ENCODE measurements at regions not wholly inside any gene's neighbourhood (a gene's known extent, or its start where the extent isn't known, plus 50 kb on each side); places are given as distances from the start of the nearest gene placed in this dataset.

DNA sequence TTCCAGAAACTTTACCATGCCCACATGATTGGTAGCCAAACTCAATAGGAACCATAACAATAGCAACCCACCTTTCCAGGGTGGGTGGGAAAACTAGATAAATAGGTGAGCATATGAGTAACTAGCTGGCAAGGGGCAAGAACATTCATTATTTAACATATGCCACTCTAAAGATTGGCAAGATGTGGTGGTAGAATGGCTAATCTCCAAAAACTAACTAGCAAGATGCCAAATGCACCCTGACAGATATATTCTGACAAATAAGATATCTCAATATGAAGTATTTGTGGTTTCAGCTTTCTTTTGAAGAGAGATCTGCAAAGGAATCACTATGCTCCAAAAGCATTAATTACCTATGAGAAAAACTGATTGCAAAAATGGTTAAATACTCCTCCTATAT is 895.6 kb downstream of the TLE1 start:
- Histone ChIP-seq H3K27me3 (ENCODE audit: control insufficient read depth, extremely low read depth, insufficient read depth, low read length) (no peaks in the 10 kb centered on the region), H2AFZ (ENCODE audit: control insufficient read depth, low read length) (no peak overlapping the region), H3K36me3 (ENCODE audit: control insufficient read depth in 2 of 2, extremely low read depth in 1 of 2, insufficient read depth in 2 of 2, low read length in 2 of 2) (no peaks in the 10 kb centered on the region), H3K9ac (ENCODE audit: control insufficient read depth, extremely low read depth, insufficient read depth, low read length) (no peak overlapping the region), H4K20me1 (ENCODE audit: control insufficient read depth, extremely low read depth, insufficient read depth, low read length) (no peaks in the 10 kb centered on the region), H3K9me3 (ENCODE audit: control insufficient read depth, low read depth, low read length) (no peaks in the 10 kb centered on the region), H3K4me3 (ENCODE audit: control insufficient read depth in 2 of 3, extremely low read depth in 1 of 3, insufficient read depth in 2 of 3, low read depth in 1 of 3, low read length in 3 of 3) (no peak overlapping the region), H3K4me2 (ENCODE audit: control insufficient read depth, extremely low read depth, insufficient read depth, low read depth, low read length) (no peak overlapping the region), H3K79me2 (ENCODE audit: control insufficient read depth, insufficient read depth, low read length) (no peaks in the 10 kb centered on the region), H3K4me1 (ENCODE audit: control insufficient read depth, extremely low read depth, insufficient read depth, low read length) (no peaks in the 10 kb centered on the region), H3K9me1 (ENCODE audit: control insufficient read depth, extremely low read depth, insufficient read depth, low read length) (no peaks in the 10 kb centered on the region), H3K27ac (ENCODE audit: control insufficient read depth, insufficient read depth, low read length) (no peak overlapping the region)
- dilution Hi-C loops (cut with MboI; ENCODE audit: extremely low pct_ligation_motif_present, low sequenced_read_pairs), result no loop called here
- no peak for FAIRE-seq
- DNase-seq (ENCODE audit: low read depth, low spot score), result no peak
- TF ChIP-seq, protein P1, sequence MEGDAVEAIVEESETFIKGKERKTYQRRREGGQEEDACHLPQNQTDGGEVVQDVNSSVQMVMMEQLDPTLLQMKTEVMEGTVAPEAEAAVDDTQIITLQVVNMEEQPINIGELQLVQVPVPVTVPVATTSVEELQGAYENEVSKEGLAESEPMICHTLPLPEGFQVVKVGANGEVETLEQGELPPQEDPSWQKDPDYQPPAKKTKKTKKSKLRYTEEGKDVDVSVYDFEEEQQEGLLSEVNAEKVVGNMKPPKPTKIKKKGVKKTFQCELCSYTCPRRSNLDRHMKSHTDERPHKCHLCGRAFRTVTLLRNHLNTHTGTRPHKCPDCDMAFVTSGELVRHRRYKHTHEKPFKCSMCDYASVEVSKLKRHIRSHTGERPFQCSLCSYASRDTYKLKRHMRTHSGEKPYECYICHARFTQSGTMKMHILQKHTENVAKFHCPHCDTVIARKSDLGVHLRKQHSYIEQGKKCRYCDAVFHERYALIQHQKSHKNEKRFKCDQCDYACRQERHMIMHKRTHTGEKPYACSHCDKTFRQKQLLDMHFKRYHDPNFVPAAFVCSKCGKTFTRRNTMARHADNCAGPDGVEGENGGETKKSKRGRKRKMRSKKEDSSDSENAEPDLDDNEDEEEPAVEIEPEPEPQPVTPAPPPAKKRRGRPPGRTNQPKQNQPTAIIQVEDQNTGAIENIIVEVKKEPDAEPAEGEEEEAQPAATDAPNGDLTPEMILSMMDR (optimal IDR thresholded peaks at IDR 0.05 in 1 of 3, IDR thresholded peaks at IDR 0.05 in 1 of 3, conservative IDR thresholded peaks at IDR 0.05 in 1 of 3; ENCODE audit: extremely low read depth in 1 of 3, insufficient read depth in 2 of 3, low read length in 3 of 3), result no peak
- TF ChIP-seq EZH2 (IDR thresholded peaks at IDR 0.05; ENCODE audit: low read length), result no peak

DNA sequence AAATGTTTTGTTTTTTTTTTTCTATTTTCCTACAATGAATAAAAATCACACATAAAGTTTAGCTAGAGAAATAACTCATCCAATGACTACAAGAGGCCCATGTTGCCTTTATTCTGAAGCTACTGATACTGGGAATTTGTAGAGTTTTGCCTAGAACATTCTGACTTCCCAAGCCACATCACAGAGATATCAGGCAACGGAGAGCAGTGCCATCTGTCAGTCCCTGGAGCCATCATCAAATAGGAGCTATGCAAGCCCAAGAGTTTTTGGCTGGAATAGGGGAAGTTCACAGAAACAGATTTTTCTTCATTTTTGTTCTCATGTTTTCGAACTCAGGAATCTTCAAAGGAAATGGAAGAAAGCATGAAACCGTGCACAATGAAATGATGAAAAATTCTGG is 896.6 kb downstream of the TLE1 start:
- no peak overlapping the region for H3K4me2 ChIP-seq (ENCODE audit: control insufficient read depth, extremely low read depth, insufficient read depth, low read depth, low read length)
- no peak overlapping the region for H3K4me3 ChIP-seq (ENCODE audit: control insufficient read depth in 2 of 3, extremely low read depth in 1 of 3, insufficient read depth in 2 of 3, low read depth in 1 of 3, low read length in 3 of 3)
- H4K20me1 ChIP-seq (ENCODE audit: control insufficient read depth, extremely low read depth, insufficient read depth, low read length), result no peaks in the 10 kb centered on the region
- H3K79me2 ChIP-seq (ENCODE audit: control insufficient read depth, insufficient read depth, low read length), result no peaks in the 10 kb centered on the region
- dilution Hi-C loops (cut with MboI; ENCODE audit: extremely low pct_ligation_motif_present, low sequenced_read_pairs), result no loop called here
- no peaks in the 10 kb centered on the region for H3K36me3 ChIP-seq (ENCODE audit: control insufficient read depth in 2 of 2, extremely low read depth in 1 of 2, insufficient read depth in 2 of 2, low read length in 2 of 2)
- TF ChIP-seq, protein P1 (optimal IDR thresholded peaks at IDR 0.05 in 1 of 3, IDR thresholded peaks at IDR 0.05 in 1 of 3, conservative IDR thresholded peaks at IDR 0.05 in 1 of 3; ENCODE audit: extremely low read depth in 1 of 3, insufficient read depth in 2 of 3, low read length in 3 of 3), result no peak
- TF ChIP-seq EZH2 (IDR thresholded peaks at IDR 0.05; ENCODE audit: low read length), result no peak
- H3K27me3 ChIP-seq (ENCODE audit: control insufficient read depth, extremely low read depth, insufficient read depth, low read length), result no peaks in the 10 kb centered on the region
- no peak overlapping the region for H3K27ac ChIP-seq (ENCODE audit: control insufficient read depth, insufficient read depth, low read length)
- H2AFZ ChIP-seq (ENCODE audit: control insufficient read depth, low read length), result no peak overlapping the region
- no peak for FAIRE-seq
- no peaks in the 10 kb centered on the region for H3K4me1 ChIP-seq (ENCODE audit: control insufficient read depth, extremely low read depth, insufficient read depth, low read length)
- no peak overlapping the region for H3K9ac ChIP-seq (ENCODE audit: control insufficient read depth, extremely low read depth, insufficient read depth, low read length)
- no peaks in the 10 kb centered on the region for H3K9me3 ChIP-seq (ENCODE audit: control insufficient read depth, low read depth, low read length)
- no peaks in the 10 kb centered on the region for H3K9me1 ChIP-seq (ENCODE audit: control insufficient read depth, extremely low read depth, insufficient read depth, low read length)
- no peak for DNase-seq (ENCODE audit: low read depth, low spot score)
